NCI-H510A treated with DMSO at 0.1 percent for 48 hours (cell line): ENCODE measurements at regions not wholly inside any gene's neighbourhood (a gene's known extent, or its start where the extent isn't known, plus 50 kb on each side); places are given as distances from the start of the nearest gene placed in this dataset.

Experiments
- DNase-seq: peaks from one replicate; lab custom pipeline; 2025; lab: John Stamatoyannopoulos, UW

- no peak for DNase-seq
Measured at GRCh38 chr12:42857106-42857505, 267.6 kb upstream of the PRICKLE1 start.

- no peak for DNase-seq
Measured at GRCh38 chr12:42855362-42855950, 265.9 kb upstream of the PRICKLE1 start.

- DNase-seq: no peak
Measured at GRCh38 chr12:42854826-42855225, 265.3 kb upstream of the PRICKLE1 start.

- DNase-seq: no peak
Measured at GRCh38 chr12:42854208-42854607, 264.7 kb upstream of the PRICKLE1 start.

GRCh38 chr12:42853370-42854140 is 264.0 kb upstream of the PRICKLE1 start:
- DNase-seq: no peak

- DNase-seq: no peak
Measured at GRCh38 chr12:42846782-42847181, 257.2 kb upstream of the PRICKLE1 start.

GRCh38 chr12:42834062-42834461 is 244.5 kb upstream of the PRICKLE1 start:
- DNase-seq: no peak

- no peak for DNase-seq
Measured at GRCh38 chr12:42828836-42829235, 239.3 kb upstream of the PRICKLE1 start.

GRCh38 chr12:42824327-42824726 is 234.8 kb upstream of the PRICKLE1 start:
- DNase-seq: no peak

GRCh38 chr12:42823679-42824078 is 234.1 kb upstream of the PRICKLE1 start:
- DNase-seq: no peak

- no peak for DNase-seq
Measured at GRCh38 chr12:42819846-42820245, 230.3 kb upstream of the PRICKLE1 start.

GRCh38 chr12:42815068-42815467 is 225.5 kb upstream of the PRICKLE1 start:
- no peak for DNase-seq

- DNase-seq: no peak
Measured at GRCh38 chr12:42812871-42813270, 223.3 kb upstream of the PRICKLE1 start.

- no peak for DNase-seq
Measured at GRCh38 chr12:42812086-42812485, 222.5 kb upstream of the PRICKLE1 start.

- no peak for DNase-seq
Measured at GRCh38 chr12:42810006-42810405, 220.5 kb upstream of the PRICKLE1 start.

- no peak for DNase-seq
Measured at GRCh38 chr12:42809226-42809625, 219.7 kb upstream of the PRICKLE1 start.

- DNase-seq: no peak
Measured at GRCh38 chr12:42807766-42808165, 218.2 kb upstream of the PRICKLE1 start.

- DNase-seq: no peak
Measured at GRCh38 chr12:42807251-42807650, 217.7 kb upstream of the PRICKLE1 start.

- DNase-seq: no peak
Measured at GRCh38 chr12:42804928-42805327, 215.4 kb upstream of the PRICKLE1 start.

GRCh38 chr12:42802785-42803189 is 213.2 kb upstream of the PRICKLE1 start:
- DNase-seq: no peak

GRCh38 chr12:42801271-42801670 is 211.7 kb upstream of the PRICKLE1 start:
- no peak for DNase-seq

- DNase-seq: no peak
Measured at GRCh38 chr12:42799966-42800365, 210.4 kb upstream of the PRICKLE1 start.

- no peak for DNase-seq
Measured at GRCh38 chr12:42798811-42799438, 209.4 kb upstream of the PRICKLE1 start.
